22Rv1 (cell line): ENCODE measurements at regions not wholly inside any gene's neighbourhood (a gene's known extent, or its start where the extent isn't known, plus 50 kb on each side); places are given as distances from the start of the nearest gene placed in this dataset.

Source experiments
- ZFX ChIP-seq: fragments of 450-650 bp; IDR thresholded peaks from 2 replicates; pipeline ENCODE4 v1.6.1; 2017; ENCODE audit warnings: antibody characterized with exemption, borderline replicate concordance
- TF ChIP-seq, protein P1 (sequence below): fragments of 450-650 bp; IDR thresholded peaks from 2 replicates; pipeline ENCODE4 v1.5.1; 2017; ENCODE audit warnings: mild to moderate bottlenecking

DNA sequence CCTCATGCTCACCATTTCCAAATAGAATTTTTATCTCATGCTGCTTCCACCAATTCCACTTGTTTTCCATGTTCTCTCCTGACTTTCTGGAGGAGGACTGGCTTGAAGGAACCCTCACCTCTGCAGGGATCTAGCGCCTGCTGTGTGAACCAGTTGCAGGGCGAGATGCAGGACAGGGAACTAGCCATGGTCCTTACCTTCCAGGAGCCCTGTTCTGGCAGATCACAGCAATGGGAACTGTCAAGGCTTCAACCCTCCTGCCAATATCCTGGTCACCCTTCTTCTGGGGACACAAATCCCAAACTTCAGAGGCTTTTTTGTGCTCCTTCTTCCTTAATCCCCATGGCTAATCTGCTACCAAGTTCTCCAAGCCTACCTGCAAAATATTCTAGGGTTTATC is 60.4 kb upstream of the MMP2 start:
- TF ChIP-seq, protein P1, sequence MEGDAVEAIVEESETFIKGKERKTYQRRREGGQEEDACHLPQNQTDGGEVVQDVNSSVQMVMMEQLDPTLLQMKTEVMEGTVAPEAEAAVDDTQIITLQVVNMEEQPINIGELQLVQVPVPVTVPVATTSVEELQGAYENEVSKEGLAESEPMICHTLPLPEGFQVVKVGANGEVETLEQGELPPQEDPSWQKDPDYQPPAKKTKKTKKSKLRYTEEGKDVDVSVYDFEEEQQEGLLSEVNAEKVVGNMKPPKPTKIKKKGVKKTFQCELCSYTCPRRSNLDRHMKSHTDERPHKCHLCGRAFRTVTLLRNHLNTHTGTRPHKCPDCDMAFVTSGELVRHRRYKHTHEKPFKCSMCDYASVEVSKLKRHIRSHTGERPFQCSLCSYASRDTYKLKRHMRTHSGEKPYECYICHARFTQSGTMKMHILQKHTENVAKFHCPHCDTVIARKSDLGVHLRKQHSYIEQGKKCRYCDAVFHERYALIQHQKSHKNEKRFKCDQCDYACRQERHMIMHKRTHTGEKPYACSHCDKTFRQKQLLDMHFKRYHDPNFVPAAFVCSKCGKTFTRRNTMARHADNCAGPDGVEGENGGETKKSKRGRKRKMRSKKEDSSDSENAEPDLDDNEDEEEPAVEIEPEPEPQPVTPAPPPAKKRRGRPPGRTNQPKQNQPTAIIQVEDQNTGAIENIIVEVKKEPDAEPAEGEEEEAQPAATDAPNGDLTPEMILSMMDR, result no peak
- no peak for TF ChIP-seq ZFX
